ENCODE measurements at regions not wholly inside any gene's neighbourhood (a gene's known extent, or its start where the extent isn't known, plus 50 kb on each side); places are given as distances from the start of the nearest gene placed in this dataset.

GRCh38 chr5:82513738-82514137 is 235.6 kb upstream of the RPS23 start:
- TF ChIP-seq KDM1A (IDR thresholded peaks at IDR 0.05; ENCODE audit: borderline replicate concordance, low read length) = no peak
- no peak for TF ChIP-seq POLR2A (IDR thresholded peaks at IDR 0.05; ENCODE audit: control extremely low read depth in 1 of 2, low read depth in 2 of 2, low read length in 2 of 2)
- TF ChIP-seq ASH2L (IDR thresholded peaks at IDR 0.05; ENCODE audit: low read length) = no peak
- TF ChIP-seq CTCF (IDR thresholded peaks at IDR 0.05; ENCODE audit: control extremely low read depth in 1 of 3, insufficient read depth in 1 of 3, low read depth in 1 of 3, low read length in 3 of 3) = no peak
- peak; percentile 81 for TF ChIP-seq SP1 (IDR thresholded peaks at IDR 0.05; ENCODE audit: low read depth, low read length)
- TF ChIP-seq SIN3A (conservative IDR thresholded peaks at IDR 0.05 in 1 of 2, IDR thresholded peaks at IDR 0.05 in 1 of 2; ENCODE audit: low read depth in 1 of 2, low read length in 2 of 2) = no peak
- no peak for TF ChIP-seq POLR2AphosphoS5 (IDR thresholded peaks at IDR 0.05; ENCODE audit: low read depth, low read length)
- no peak for TF ChIP-seq USF2 (IDR thresholded peaks at IDR 0.05; ENCODE audit: low read length)
- no peak for TF ChIP-seq EP300 (IDR thresholded peaks at IDR 0.05; ENCODE audit: borderline replicate concordance in 1 of 2, low read depth in 2 of 2, low read length in 2 of 2)
- no peak for TF ChIP-seq CEBPB (IDR thresholded peaks at IDR 0.05; ENCODE audit: low read depth, low read length)
- TF ChIP-seq RXRA (IDR thresholded peaks at IDR 0.05; ENCODE audit: insufficient read depth, low read depth, low read length) = no peak
- TF ChIP-seq TEAD4 (IDR thresholded peaks at IDR 0.05; ENCODE audit: low read depth, low read length) = no peak
- TF ChIP-seq EZH2 (IDR thresholded peaks at IDR 0.05; ENCODE audit: low read depth, low read length, severe bottlenecking) = no peak

All from H1 (cell line).